Ishikawa (cell line): ENCODE measurements at regions not wholly inside any gene's neighbourhood (a gene's known extent, or its start where the extent isn't known, plus 50 kb on each side); places are given as distances from the start of the nearest gene placed in this dataset.

Source experiments
- CEBPB ChIP-seq: IDR thresholded peaks from 2 replicates; pipeline ENCODE4 v1.6.1; 2012
- CREB1 ChIP-seq: IDR thresholded peaks from 2 replicates; pipeline ENCODE4 v1.6.1; 2012; ENCODE audit warnings: low read depth
- EGR1 ChIP-seq: IDR thresholded peaks from 2 replicates; pipeline ENCODE4 v1.6.1; 2012
- EP300 ChIP-seq: IDR thresholded peaks from 2 replicates; pipeline ENCODE4 v1.6.1; 2012; ENCODE audit warnings: borderline replicate concordance
- FOXM1 ChIP-seq: IDR thresholded peaks from 2 replicates; pipeline ENCODE4 v1.6.1; 2012; ENCODE audit warnings: low read depth, borderline replicate concordance
- MAX ChIP-seq: IDR thresholded peaks from 2 replicates; pipeline ENCODE4 v1.6.1; 2012
- NFIC ChIP-seq: IDR thresholded peaks from 2 replicates; pipeline ENCODE4 v1.6.1; 2012
- RAD21 ChIP-seq: IDR thresholded peaks from 2 replicates; pipeline ENCODE4 v1.6.1; 2012; ENCODE audit warnings: low read depth
- REST ChIP-seq: IDR thresholded peaks from 2 replicates; pipeline ENCODE4 v1.6.1; 2012; ENCODE audit warnings: low read depth, mild to moderate bottlenecking
- TAF1 ChIP-seq: IDR thresholded peaks from 2 replicates; pipeline ENCODE4 v1.6.1; 2012; ENCODE audit warnings: low read depth, mild to moderate bottlenecking
- TCF12 ChIP-seq: IDR thresholded peaks from 2 replicates; pipeline ENCODE4 v1.6.1; 2012; ENCODE audit warnings: low read depth
- TEAD4 ChIP-seq: IDR thresholded peaks from 2 replicates; pipeline ENCODE4 v1.6.1; 2012
- YY1 ChIP-seq: IDR thresholded peaks from 2 replicates; pipeline ENCODE4 v1.6.1; 2012; ENCODE audit warnings: low read depth
- ZBTB7A ChIP-seq: IDR thresholded peaks from 2 replicates; pipeline ENCODE4 v1.6.1; 2012; ENCODE audit warnings: low read depth
- TF ChIP-seq, protein P1 (sequence below): IDR thresholded peaks from 2 replicates; pipeline ENCODE4 v1.6.1; 2012

DNA sequence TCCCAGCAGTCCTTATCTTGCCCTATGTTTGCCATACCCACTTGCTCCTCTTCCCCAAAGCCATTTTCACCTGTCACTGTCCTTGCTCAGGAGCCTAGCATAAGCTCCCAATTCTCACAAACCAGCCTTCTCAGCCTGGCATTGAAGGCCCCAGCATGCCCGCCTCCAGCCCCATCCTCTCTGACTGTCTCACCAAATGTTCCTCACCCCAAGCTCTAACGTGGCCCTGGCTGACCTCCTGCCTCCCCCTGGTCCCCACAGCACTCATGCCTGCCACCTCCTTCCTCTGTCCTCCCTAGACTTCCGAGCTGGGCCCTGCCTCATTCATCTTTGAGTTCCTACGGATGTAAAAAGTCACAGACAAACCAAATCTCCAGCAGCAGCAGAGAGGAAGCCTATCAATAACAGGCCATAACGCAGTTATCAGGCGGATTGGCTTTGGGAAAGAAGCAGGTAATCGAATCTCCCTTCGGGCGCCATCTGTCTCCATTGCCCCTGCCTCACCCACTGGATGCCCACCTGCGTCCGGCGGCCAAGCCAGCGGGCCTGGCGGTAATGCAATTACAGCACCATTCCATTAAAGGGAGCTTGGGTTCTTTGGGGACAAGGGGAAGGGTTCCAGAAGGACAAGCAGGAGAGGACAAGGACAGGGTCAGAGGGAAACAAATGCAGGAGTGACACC, 104.4 kb downstream of the MRPL14 start:
- TF ChIP-seq NFIC (no peak), YY1 (no peak)

DNA sequence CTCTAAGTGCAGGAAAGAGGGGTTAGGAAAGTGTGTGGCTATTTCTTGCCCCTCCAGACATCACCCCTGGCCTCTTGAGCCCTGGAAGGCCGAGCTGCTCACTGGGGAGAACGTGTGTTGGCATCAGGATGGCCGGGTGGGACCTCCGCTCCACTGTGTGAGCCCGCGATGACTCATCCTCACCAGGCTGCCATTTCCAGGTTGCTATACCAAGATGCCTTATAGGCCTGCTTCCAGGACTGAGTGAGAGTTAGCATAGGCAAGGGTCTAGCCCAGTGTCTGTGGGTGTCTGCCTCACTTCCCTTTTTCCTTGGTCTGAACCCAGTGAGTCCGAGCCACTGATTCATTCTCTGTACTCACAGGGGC, 105.0 kb downstream of the MRPL14 start:
- TF ChIP-seq TEAD4 = no peak
- TF ChIP-seq FOXM1 = no peak
- TF ChIP-seq ZBTB7A = no peak
- no peak for TF ChIP-seq EP300
- TF ChIP-seq CEBPB = no peak
- TF ChIP-seq, protein P1, sequence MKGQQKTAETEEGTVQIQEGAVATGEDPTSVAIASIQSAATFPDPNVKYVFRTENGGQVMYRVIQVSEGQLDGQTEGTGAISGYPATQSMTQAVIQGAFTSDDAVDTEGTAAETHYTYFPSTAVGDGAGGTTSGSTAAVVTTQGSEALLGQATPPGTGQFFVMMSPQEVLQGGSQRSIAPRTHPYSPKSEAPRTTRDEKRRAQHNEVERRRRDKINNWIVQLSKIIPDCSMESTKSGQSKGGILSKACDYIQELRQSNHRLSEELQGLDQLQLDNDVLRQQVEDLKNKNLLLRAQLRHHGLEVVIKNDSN = no peak
- TF ChIP-seq TAF1 = no peak
- no peak for TF ChIP-seq TCF12

DNA sequence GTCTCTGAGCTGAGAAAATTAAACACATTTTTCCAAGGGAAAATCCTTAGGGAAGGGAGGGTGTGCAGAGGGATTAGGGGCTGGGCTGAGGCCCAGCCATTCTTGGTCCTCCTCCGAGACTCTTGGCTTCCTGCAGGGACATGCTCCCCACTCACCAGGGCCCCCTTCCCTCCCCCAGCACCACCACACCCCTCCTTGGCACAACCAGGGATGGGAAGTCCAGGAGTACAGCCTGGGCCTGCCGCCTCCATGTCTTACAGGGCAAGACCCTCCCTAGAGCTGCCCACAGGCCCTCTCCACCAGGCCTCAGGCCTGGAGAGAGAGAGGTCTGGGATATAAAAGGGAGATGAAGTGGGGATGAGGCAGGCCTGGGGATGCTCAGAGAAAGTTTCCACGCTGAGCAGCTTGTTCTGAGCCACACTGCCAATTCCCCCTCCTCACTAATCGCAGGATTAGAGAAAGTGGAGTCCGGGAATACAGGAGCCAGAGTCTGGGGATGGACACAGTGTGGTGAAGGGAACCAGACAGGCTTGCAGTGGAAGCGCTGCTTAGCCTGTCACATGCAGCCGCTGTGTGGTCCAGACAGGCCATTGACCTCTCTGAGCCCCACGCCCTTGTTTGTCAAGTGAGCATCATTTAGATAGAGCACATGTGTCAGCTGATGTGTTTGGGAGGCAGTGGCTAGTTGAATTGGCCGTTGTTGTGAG, 105.5 kb downstream of the MRPL14 start:
- TF ChIP-seq RAD21 (no peak), MAX (no peak), ZBTB7A (no peak), TCF12 (no peak), YY1 (no peak), CEBPB (no peak), NFIC (no peak), FOXM1 (no peak), REST (no peak), TEAD4 (no peak), CREB1 (no peak), EP300 (no peak), TAF1 (no peak), EGR1 (no peak)
- TF ChIP-seq, protein P1 = no peak

- no peak for TF ChIP-seq MAX
- no peak for TF ChIP-seq EGR1
- TF ChIP-seq TAF1 = no peak
- TF ChIP-seq NFIC = no peak
- no peak for TF ChIP-seq EP300
- no peak for TF ChIP-seq TCF12
- TF ChIP-seq CEBPB = no peak
- TF ChIP-seq ZBTB7A = no peak
Observed at GRCh38 chr6:44020664-44021425, 106.4 kb downstream of the MRPL14 start.

DNA sequence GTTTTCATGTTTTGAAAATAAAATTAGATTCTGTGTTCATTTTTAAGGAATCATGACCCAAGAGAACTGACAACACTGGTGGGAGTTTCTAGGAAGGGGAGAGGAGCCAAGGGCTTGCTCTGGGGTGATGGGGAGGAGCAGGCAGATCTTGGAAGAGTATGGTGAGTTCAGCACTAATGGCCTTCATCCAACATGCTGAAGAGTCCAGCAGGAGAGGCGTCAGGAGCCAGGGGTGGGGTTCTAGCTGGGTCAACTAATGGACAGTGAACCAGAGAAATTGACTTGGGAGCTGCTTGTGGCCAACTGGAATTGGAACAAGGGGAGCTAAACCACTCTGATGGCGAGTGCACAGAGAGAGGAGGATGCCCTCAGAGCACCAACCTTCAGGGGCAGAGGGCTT, 107.1 kb downstream of the MRPL14 start:
- TF ChIP-seq EP300 (no peak), CEBPB (no peak), FOXM1 (no peak), ZBTB7A (no peak), TAF1 (no peak), YY1 (no peak), TEAD4 (no peak), REST (no peak), RAD21 (no peak), MAX (no peak), CREB1 (no peak), EGR1 (no peak), TCF12 (no peak), NFIC (no peak)
- TF ChIP-seq, protein P1 = no peak
